CMK (cell line): ENCODE measurements at regions not wholly inside any gene's neighbourhood (a gene's known extent, or its start where the extent isn't known, plus 50 kb on each side); places are given as distances from the start of the nearest gene placed in this dataset.
"Not testable (repeated sequence)": the region's sequence is repeated elsewhere in the genome, so short reads cannot be mapped to it uniquely, and the experiment has no call there.

Experiments
- DNase-seq: peaks from one replicate; pipeline ENCODE4 v3.0.0-alpha.2; 2010; ENCODE audit warnings: low read depth

- peak; percentile 26 for DNase-seq
Measured at GRCh38 chr18:57881818-57882413, 78.8 kb upstream of the ATP8B1 start.

- not testable (repeated sequence) for DNase-seq
Measured at GRCh38 chr18:57879924-57880323, 76.8 kb upstream of the ATP8B1 start.

- no peak for DNase-seq
Measured at GRCh38 chr18:57869221-57869620, 66.1 kb upstream of the ATP8B1 start.

- DNase-seq: no peak
Measured at GRCh38 chr18:57866355-57866754, 63.2 kb upstream of the ATP8B1 start.

GRCh38 chr18:57864615-57865121 is 61.6 kb upstream of the ATP8B1 start:
- no peak for DNase-seq

- no peak for DNase-seq
Measured at GRCh38 chr18:57863706-57864105, 60.6 kb upstream of the ATP8B1 start.

- DNase-seq: peak; percentile 8
Measured at GRCh38 chr18:57859314-57859713, 56.2 kb upstream of the ATP8B1 start.

GRCh38 chr18:57856557-57857280 is 53.6 kb upstream of the ATP8B1 start:
- DNase-seq: no peak

GRCh38 chr18:57856128-57856527 is 53.0 kb upstream of the ATP8B1 start:
- DNase-seq: no peak

GRCh38 chr18:57855551-57855950 is 52.4 kb upstream of the ATP8B1 start:
- DNase-seq: no peak

- DNase-seq: no peak
Measured at GRCh38 chr18:57854726-57855125, 51.6 kb upstream of the ATP8B1 start.

- no peak for DNase-seq
Measured at GRCh38 chr18:57853864-57854263, 50.7 kb upstream of the ATP8B1 start.

GRCh38 chr18:57853133-57853532 is 50.0 kb upstream of the ATP8B1 start:
- DNase-seq: no peak
